ENCODE measurements at regions not wholly inside any gene's neighbourhood (a gene's known extent, or its start where the extent isn't known, plus 50 kb on each side); places are given as distances from the start of the nearest gene placed in this dataset.

DNA sequence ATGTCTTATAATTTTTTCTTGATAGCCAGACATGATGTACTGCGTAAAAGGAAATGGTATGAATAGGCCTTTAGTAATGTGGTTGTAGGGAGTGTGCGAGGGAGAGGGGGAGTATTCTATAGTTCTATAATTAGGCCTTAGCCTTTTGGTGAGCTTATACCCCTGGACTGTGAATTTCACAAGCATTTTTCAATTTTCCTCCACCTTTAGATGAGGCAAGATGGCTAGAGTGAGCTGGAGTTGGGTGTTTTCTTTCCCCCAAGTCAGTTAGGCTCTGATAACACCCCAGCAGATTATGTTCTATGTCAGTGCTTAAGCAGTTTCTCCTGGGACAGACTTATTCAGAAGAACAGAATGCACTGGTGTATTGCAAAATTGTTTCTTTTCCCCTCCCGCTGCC is 210.2 kb upstream of the NPY2R start:
- Histone ChIP-seq H3K9me3 (no peaks in the 10 kb centered on the region), H3K36me3 (replicated peaks in 1 of 2; ENCODE audit: insufficient read depth in 1 of 2, low read depth in 2 of 2) (no peaks in the 10 kb centered on the region), H3K27me3 (no peaks in the 10 kb centered on the region), H3K4me1 (no peaks in the 10 kb centered on the region), H3K4me3 (no peak overlapping the region), H3K27ac (no peak overlapping the region)
- no peak for ATAC-seq
- no peak for TF ChIP-seq POLR2A (IDR thresholded peaks at IDR 0.05)
- TF ChIP-seq, protein P1, sequence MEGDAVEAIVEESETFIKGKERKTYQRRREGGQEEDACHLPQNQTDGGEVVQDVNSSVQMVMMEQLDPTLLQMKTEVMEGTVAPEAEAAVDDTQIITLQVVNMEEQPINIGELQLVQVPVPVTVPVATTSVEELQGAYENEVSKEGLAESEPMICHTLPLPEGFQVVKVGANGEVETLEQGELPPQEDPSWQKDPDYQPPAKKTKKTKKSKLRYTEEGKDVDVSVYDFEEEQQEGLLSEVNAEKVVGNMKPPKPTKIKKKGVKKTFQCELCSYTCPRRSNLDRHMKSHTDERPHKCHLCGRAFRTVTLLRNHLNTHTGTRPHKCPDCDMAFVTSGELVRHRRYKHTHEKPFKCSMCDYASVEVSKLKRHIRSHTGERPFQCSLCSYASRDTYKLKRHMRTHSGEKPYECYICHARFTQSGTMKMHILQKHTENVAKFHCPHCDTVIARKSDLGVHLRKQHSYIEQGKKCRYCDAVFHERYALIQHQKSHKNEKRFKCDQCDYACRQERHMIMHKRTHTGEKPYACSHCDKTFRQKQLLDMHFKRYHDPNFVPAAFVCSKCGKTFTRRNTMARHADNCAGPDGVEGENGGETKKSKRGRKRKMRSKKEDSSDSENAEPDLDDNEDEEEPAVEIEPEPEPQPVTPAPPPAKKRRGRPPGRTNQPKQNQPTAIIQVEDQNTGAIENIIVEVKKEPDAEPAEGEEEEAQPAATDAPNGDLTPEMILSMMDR (IDR thresholded peaks at IDR 0.05) = no peak
- DNase-seq = no peak
- 86 to 94% methylated on average over 3 of the region's 3 CpGs for WGBS, 2 donors
- intact Hi-C loops (cut with DNase I) = no loop called here

DNA sequence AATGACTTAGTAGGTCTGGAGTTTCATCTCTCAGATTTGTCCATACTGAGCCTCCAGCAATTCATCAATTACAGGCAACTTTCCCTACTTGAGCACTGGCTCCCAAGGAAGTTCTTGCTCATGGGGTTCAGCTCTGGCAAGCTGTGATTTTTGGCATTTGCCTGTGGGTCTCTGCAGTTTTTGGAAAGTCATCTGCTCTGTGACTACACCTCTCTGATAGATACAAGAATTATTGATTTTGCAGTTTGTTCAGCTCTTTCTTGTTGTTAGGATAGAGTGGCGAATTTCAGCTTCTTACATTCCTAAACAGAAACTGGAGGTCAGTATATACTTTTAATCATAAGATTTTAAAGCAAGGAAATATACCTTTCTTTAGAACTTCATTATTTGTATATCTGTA is 209.7 kb upstream of the NPY2R start:
- Histone ChIP-seq H3K4me1 (no peaks in the 10 kb centered on the region), H3K9me3 (no peaks in the 10 kb centered on the region), H3K27me3 (no peaks in the 10 kb centered on the region), H3K4me3 (no peak overlapping the region), H3K27ac (no peak overlapping the region), H3K36me3 (replicated peaks in 1 of 2; ENCODE audit: insufficient read depth in 1 of 2, low read depth in 2 of 2) (no peaks in the 10 kb centered on the region)
- TF ChIP-seq, protein P1 (IDR thresholded peaks at IDR 0.05) = no peak
- no peak for TF ChIP-seq POLR2A (IDR thresholded peaks at IDR 0.05)
- ATAC-seq = no peak
- 72 to 73% methylated on average over 1 of the region's 1 CpG for WGBS, 2 donors
- intact Hi-C loops (cut with DNase I) = no loop called here
- no peak for DNase-seq

DNA sequence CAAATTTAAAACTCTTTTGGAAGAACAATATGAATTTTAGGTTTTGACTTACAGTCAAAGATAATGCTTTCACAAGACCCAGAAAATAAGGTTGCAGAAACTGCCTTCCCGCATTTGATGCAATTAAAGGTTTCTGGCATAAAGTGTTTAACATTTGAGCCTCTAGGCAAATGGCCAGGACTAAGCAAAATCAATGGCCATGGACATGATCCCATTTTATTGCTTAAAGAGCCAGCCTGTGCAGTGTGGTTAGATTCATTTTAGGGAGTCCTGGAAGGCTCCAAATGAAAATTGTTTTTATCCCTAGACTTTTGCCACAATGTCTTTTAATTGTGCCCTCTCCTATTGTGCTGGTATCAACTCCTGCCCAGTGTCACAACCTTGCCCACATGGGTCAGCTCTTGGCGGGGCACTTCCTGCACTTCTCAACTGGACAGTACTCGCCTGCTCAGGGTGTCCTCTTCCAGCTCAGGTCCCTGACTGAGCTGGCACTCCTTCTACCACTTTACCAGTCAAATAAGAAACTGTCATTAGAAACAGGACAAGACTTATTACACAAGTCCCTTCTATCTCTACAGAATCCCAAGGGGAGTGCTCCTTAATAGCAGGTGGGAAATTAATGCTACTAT is 208.4 kb upstream of the NPY2R start:
- ATAC-seq (no peak), DNase-seq (no peak)
- Histone ChIP-seq H3K27me3 (no peaks in the 10 kb centered on the region), H3K4me3 (no peak overlapping the region), H3K36me3 (replicated peaks in 1 of 2; ENCODE audit: insufficient read depth in 1 of 2, low read depth in 2 of 2) (no peaks in the 10 kb centered on the region), H3K4me1 (no peaks in the 10 kb centered on the region), H3K27ac (no peak overlapping the region), H3K9me3 (no peaks in the 10 kb centered on the region)
- intact Hi-C loops (cut with DNase I) = no loop called here
- WGBS, 2 donors = 70 to 76% methylated on average over 3 of the region's 3 CpGs
- TF ChIP-seq, protein P1 (IDR thresholded peaks at IDR 0.05) = no peak
- no peak for TF ChIP-seq POLR2A (IDR thresholded peaks at IDR 0.05)

DNA sequence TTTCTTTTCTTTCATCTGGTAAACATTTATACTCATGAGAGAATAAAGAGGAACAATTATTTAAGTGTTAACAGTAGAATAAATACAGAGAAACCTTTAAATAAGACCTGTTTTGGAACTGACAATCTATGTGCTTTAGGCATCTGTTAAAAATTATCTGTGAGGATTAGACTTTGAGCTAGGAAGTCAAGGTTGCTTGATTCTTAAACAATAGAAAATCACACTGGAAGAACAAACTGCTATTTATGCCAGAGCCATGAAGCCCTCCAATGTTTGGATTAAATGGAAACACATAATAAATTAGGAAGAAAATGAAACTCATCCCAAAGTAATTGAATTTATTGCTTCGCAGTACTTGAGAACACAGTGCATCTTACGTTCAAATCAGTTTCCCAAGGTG is 207.2 kb upstream of the NPY2R start:
- Histone ChIP-seq H3K4me3 (no peak overlapping the region), H3K4me1 (no peaks in the 10 kb centered on the region), H3K27ac (no peak overlapping the region), H3K36me3 (replicated peaks in 1 of 2; ENCODE audit: insufficient read depth in 1 of 2, low read depth in 2 of 2) (no peaks in the 10 kb centered on the region), H3K27me3 (no peaks in the 10 kb centered on the region), H3K9me3 (no peaks in the 10 kb centered on the region)
- DNase-seq (no peak), ATAC-seq (no peak)
- 81 to 86% methylated on average over 2 of the region's 2 CpGs for WGBS, 2 donors
- intact Hi-C loops (cut with DNase I) = no loop called here
- TF ChIP-seq, protein P1 (IDR thresholded peaks at IDR 0.05) = no peak
- TF ChIP-seq POLR2A (IDR thresholded peaks at IDR 0.05) = no peak

DNA sequence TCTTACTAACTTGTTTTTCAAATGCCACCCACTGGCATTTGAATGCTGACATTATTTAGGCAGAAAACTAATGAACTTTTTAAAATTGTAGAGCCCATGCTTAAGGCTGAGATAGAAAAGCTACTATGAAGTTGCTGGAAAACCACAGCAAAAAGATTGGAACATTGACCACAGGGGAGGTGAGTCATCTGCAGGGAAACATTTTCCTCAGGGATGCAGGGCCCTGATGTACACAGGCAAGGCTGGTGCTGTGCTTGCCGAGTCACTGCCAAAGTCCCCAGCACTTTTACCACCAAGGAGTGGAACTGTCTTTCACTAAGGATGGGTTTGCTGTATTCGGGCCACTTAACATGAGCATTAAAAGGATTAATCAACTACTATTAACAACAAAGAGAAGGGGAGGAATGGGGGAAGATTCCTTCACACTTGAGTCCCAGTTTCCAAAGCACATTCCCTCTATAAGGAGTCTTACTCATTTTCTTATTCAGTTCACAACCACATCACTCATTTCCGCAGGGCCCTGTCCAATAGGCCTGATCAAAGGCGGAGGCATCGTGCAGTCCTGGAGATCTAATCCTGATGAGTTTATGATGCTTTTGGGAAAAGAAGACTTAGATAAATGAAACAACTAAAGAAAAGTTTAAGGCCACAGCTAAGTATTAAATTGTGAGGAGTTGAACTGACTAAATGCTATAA is 202.9 kb upstream of the NPY2R start:
- WGBS, 2 donors = 71 to 86% methylated on average over 5 of the region's 5 CpGs
- intact Hi-C loops (cut with DNase I) = no loop called here
- TF ChIP-seq, protein P1 (IDR thresholded peaks at IDR 0.05) = no peak

More for the DNA sequence above, 202.9 kb upstream of the NPY2R start:
- no peaks in the 10 kb centered on the region for H3K27me3 ChIP-seq
- DNase-seq = peak in 1 of 4 donors; percentile 3
- H3K9me3 ChIP-seq = no peaks in the 10 kb centered on the region
- H3K4me1 ChIP-seq = no peaks in the 10 kb centered on the region
- H3K27ac ChIP-seq = no peak overlapping the region
- H3K4me3 ChIP-seq = no peak overlapping the region
- H3K36me3 ChIP-seq (replicated peaks in 1 of 2; ENCODE audit: insufficient read depth in 1 of 2, low read depth in 2 of 2) = no peaks in the 10 kb centered on the region
- ATAC-seq = no peak
